HG03432 (cell line): ENCODE measurements at regions not wholly inside any gene's neighbourhood (a gene's known extent, or its start where the extent isn't known, plus 50 kb on each side); places are given as distances from the start of the nearest gene placed in this dataset.

ENCODE experiments used
- ATAC-seq: cut with Tn5 transposase; IDR thresholded peaks from one replicate; pipeline ENCODE4 v1.9.1; 2021; ENCODE audit warnings: mild to moderate bottlenecking, moderate library complexity; ENCODE audit not compliant: unreplicated experiment

- no peak for ATAC-seq
Measured at GRCh38 chr2:41916177-41916576, 131.6 kb upstream of the PKDCC start.

- ATAC-seq = no peak
Measured at GRCh38 chr2:41917587-41917986, 130.2 kb upstream of the PKDCC start.

- no peak for ATAC-seq
Measured at GRCh38 chr2:41919135-41919534, 128.7 kb upstream of the PKDCC start.

- ATAC-seq = no peak
Measured at GRCh38 chr2:41920181-41920580, 127.6 kb upstream of the PKDCC start.

- ATAC-seq = no peak
Measured at GRCh38 chr2:41920812-41921211, 127.0 kb upstream of the PKDCC start.

GRCh38 chr2:41922177-41922576, 125.6 kb upstream of the PKDCC start:
- ATAC-seq = peak; percentile 34

GRCh38 chr2:41923156-41923786, 124.5 kb upstream of the PKDCC start:
- no peak for ATAC-seq

GRCh38 chr2:41924024-41924423, 123.8 kb upstream of the PKDCC start:
- ATAC-seq = no peak

- no peak for ATAC-seq
Measured at GRCh38 chr2:41924709-41925408, 123.0 kb upstream of the PKDCC start.

- no peak for ATAC-seq
Measured at GRCh38 chr2:41925712-41926111, 122.1 kb upstream of the PKDCC start.

- ATAC-seq = no peak
Measured at GRCh38 chr2:41926614-41927580, 120.9 kb upstream of the PKDCC start.

- no peak for ATAC-seq
Measured at GRCh38 chr2:41927581-41928264, 120.1 kb upstream of the PKDCC start.

- no peak for ATAC-seq
Measured at GRCh38 chr2:41928526-41928925, 119.3 kb upstream of the PKDCC start.

GRCh38 chr2:41930807-41931566, 116.8 kb upstream of the PKDCC start:
- peak; percentile 81 for ATAC-seq

- ATAC-seq = no peak
Measured at GRCh38 chr2:41932241-41933045, 115.4 kb upstream of the PKDCC start.

GRCh38 chr2:41933046-41933420, 114.8 kb upstream of the PKDCC start:
- no peak for ATAC-seq

GRCh38 chr2:41933585-41934320, 114.1 kb upstream of the PKDCC start:
- ATAC-seq = no peak

GRCh38 chr2:41934329-41934958, 113.4 kb upstream of the PKDCC start:
- ATAC-seq = no peak
